ENCODE measurements at regions not wholly inside any gene's neighbourhood (a gene's known extent, or its start where the extent isn't known, plus 50 kb on each side); places are given as distances from the start of the nearest gene placed in this dataset.

DNA sequence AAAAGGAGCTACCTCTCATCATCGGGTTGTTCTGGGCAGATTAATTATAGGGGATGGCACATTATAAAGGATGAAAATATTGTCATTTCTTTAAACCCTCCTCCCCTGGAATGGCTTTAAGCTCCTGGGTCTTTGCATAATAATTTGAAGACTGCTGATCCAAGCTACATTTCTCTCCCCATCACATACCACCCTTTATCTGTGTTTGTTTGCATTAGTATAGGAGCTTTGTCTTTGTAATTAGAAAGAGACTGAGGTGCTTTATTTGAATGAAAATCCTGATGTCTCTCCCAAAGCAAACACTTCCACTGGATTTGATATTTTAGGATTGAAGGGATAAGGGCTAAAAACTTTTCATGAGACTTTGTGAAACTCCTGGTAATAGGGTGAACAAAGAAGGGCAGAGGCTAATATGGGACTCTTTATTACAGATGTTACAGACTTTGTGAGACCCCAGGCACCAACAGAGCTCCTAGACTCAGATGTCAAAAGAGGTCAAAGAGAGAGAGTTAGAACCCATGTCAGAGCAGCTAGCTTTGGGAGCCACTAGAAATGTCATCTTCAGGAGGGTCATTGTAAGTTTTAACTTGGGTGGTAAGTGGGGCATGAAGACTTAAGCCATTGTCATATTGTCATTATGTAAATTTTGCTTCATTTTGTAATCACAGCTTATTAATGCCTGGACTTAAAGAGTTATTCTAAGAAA is 75.3 kb upstream of the RXFP2 start:
- Histone ChIP-seq H3K9me1 (replicated peaks; ENCODE audit: control insufficient read depth, extremely low read depth, insufficient read depth, low read length) (no peaks in the 10 kb centered on the region), H3K4me3 (replicated peaks in 1 of 3; ENCODE audit: insufficient read depth in 1 of 3, low read depth in 1 of 3, low read length in 3 of 3) (no peak overlapping the region), H4K20me1 (replicated peaks; ENCODE audit: control insufficient read depth, extremely low read depth, insufficient read depth, low read length) (no peaks in the 10 kb centered on the region), H3K9me3 (replicated peaks; ENCODE audit: control insufficient read depth, insufficient read depth, low read length) (no peaks in the 10 kb centered on the region), H3K4me2 (ENCODE audit: insufficient read depth, low read length) (no peak overlapping the region), H3K27me3 (ENCODE audit: control insufficient read depth in 2 of 2, insufficient read depth in 2 of 2, low read length in 2 of 2) (peaks cover 0 to 2% of the 10 kb centered on the region in 2 experiments), H3K36me3 (ENCODE audit: control insufficient read depth in 2 of 2, extremely low read depth in 1 of 2, insufficient read depth in 2 of 2, low read length in 2 of 2) (no peaks in the 10 kb centered on the region), H3K4me1 (ENCODE audit: control insufficient read depth, extremely low read depth, insufficient read depth, low read length) (no peaks in the 10 kb centered on the region), H3K79me2 (ENCODE audit: control insufficient read depth, insufficient read depth, low read length) (no peaks in the 10 kb centered on the region), H2AFZ (ENCODE audit: low read depth, low read length) (no peak overlapping the region), H3K27ac (ENCODE audit: insufficient read depth, low read depth, low read length) (no peak overlapping the region), H3K9ac (replicated peaks; ENCODE audit: extremely low read depth, insufficient read depth, low read length) (no peak overlapping the region)
- intact Hi-C loops (cut with micrococcal nuclease): no loop called here
- TF ChIP-seq MYC (IDR thresholded peaks at IDR 0.05; ENCODE audit: low read depth, low read length) (no peak), FOS (IDR thresholded peaks at IDR 0.05; ENCODE audit: borderline replicate concordance, insufficient read depth, low read length) (no peak), POLR2AphosphoS5 (IDR thresholded peaks at IDR 0.05; ENCODE audit: insufficient read depth, low read depth, low read length) (no peak), POLR2A (IDR thresholded peaks at IDR 0.05; ENCODE audit: low read depth, low read length) (no peak), EZH2 (IDR thresholded peaks at IDR 0.05; ENCODE audit: borderline replicate concordance, low read depth, low read length, severe bottlenecking) (no peak), GATA2 (IDR thresholded peaks at IDR 0.05; ENCODE audit: insufficient read depth, insufficient read length, low read depth, low read length) (no peak), JUN (IDR thresholded peaks at IDR 0.05; ENCODE audit: borderline replicate concordance, insufficient read depth, insufficient read length, low read depth) (no peak)
- TF ChIP-seq, protein P1, sequence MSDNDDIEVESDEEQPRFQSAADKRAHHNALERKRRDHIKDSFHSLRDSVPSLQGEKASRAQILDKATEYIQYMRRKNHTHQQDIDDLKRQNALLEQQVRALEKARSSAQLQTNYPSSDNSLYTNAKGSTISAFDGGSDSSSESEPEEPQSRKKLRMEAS (IDR thresholded peaks at IDR 0.05; ENCODE audit: insufficient read depth, insufficient read length): no peak
- TF ChIP-seq, protein P2, sequence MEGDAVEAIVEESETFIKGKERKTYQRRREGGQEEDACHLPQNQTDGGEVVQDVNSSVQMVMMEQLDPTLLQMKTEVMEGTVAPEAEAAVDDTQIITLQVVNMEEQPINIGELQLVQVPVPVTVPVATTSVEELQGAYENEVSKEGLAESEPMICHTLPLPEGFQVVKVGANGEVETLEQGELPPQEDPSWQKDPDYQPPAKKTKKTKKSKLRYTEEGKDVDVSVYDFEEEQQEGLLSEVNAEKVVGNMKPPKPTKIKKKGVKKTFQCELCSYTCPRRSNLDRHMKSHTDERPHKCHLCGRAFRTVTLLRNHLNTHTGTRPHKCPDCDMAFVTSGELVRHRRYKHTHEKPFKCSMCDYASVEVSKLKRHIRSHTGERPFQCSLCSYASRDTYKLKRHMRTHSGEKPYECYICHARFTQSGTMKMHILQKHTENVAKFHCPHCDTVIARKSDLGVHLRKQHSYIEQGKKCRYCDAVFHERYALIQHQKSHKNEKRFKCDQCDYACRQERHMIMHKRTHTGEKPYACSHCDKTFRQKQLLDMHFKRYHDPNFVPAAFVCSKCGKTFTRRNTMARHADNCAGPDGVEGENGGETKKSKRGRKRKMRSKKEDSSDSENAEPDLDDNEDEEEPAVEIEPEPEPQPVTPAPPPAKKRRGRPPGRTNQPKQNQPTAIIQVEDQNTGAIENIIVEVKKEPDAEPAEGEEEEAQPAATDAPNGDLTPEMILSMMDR (IDR thresholded peaks at IDR 0.05; ENCODE audit: extremely low read depth in 1 of 2, insufficient read depth in 1 of 2, low read depth in 1 of 2, low read length in 2 of 2): no peak
- dilution Hi-C loops (cut with MboI; ENCODE audit: extremely low pct_ligation_motif_present, low sequenced_read_pairs): no loop called here
- ChIA-PET POLR2A (interaction anchor here (0.5 kb wide), 1 partner anchor 33 kb away, joined by 6 read pairs; no protein-coding TSS in a partner anchor), CTCF (interaction anchor here (1.0 to 1.4 kb wide), 2 partner anchors 36 to 126 kb away, joined by 3 to 6 read pairs; no protein-coding TSS in a partner anchor)
- DNase-seq (ENCODE audit: low read depth, low spot score): no peak
- FAIRE-seq: no peak
- no TSS peak for BruUV-seq (replicated peaks)

All from endothelial cell of umbilical vein (primary cell).